Neural crest cell (in vitro differentiated cells): ENCODE measurements at regions not wholly inside any gene's neighbourhood (a gene's known extent, or its start where the extent isn't known, plus 50 kb on each side); places are given as distances from the start of the nearest gene placed in this dataset.
A peak's percentile ranks its signal among the peaks of the same experiment; 100 is the strongest.

ENCODE experiments used
- DNase-seq: peaks from one replicate; pipeline ENCODE4 v3.0.0; 2021; ENCODE audit warnings: low read depth, mixed read lengths, low spot score
- H3K27ac Mint-ChIP-seq: one replicate; pipeline ENCODE4 v1.8.0; 2021; ENCODE audit warnings: mild to moderate bottlenecking, mixed read lengths; ENCODE audit not compliant: unreplicated experiment
- H3K27me3 Mint-ChIP-seq: 2 replicates; pipeline ENCODE4 v1.8.0; 2021; ENCODE audit warnings: low read depth, mild to moderate bottlenecking, mixed read lengths
- H3K36me3 Mint-ChIP-seq: 2 replicates; pipeline ENCODE4 v1.8.0; 2021; ENCODE audit warnings: low read depth, mild to moderate bottlenecking, mixed read lengths
- H3K4me1 Mint-ChIP-seq: 2 replicates; pipeline ENCODE4 v1.8.0; 2021; ENCODE audit warnings: mixed read lengths
- H3K4me3 Mint-ChIP-seq: one replicate; pipeline ENCODE4 v1.8.0; 2021; ENCODE audit warnings: mild to moderate bottlenecking, mixed read lengths
- H3K9me3 Mint-ChIP-seq: 2 replicates; pipeline ENCODE4 v1.8.0; 2021; ENCODE audit warnings: mixed read lengths
- CTCF ChIP-seq: fragments of 200-600 bp; sonication (generic); conservative IDR thresholded peaks from 2 replicates; pipeline ENCODE4 v1.5.0; 2021; ENCODE audit warnings: antibody characterized with exemption, mild to moderate bottlenecking

- no peaks in the 10 kb centered on the region for H3K36me3 Mint-ChIP-seq
- DNase-seq, result no peak
- H3K27me3 Mint-ChIP-seq, result peaks cover 2% of the 10 kb centered on the region
These were observed 57.5 kb upstream of the TMCC3 start for GRCh38 chr12:94707892-94708291.

GRCh38 chr12:94707036-94707435, 56.7 kb upstream of the TMCC3 start:
- H3K9me3 Mint-ChIP-seq, result no peaks in the 10 kb centered on the region
- TF ChIP-seq CTCF, result no peak
- H3K36me3 Mint-ChIP-seq, result no peaks in the 10 kb centered on the region
- H3K4me3 Mint-ChIP-seq, result no peak overlapping the region
- H3K4me1 Mint-ChIP-seq, result no peaks in the 10 kb centered on the region
- peaks cover 2% of the 10 kb centered on the region for H3K27me3 Mint-ChIP-seq
- no peak for DNase-seq
- H3K27ac Mint-ChIP-seq, result no peak overlapping the region

More at GRCh38 chr12:94707892-94708291, 57.5 kb upstream of the TMCC3 start:
- Mint-ChIP-seq H3K9me3 (no peaks in the 10 kb centered on the region), H3K4me1 (peaks cover 3% of the 10 kb centered on the region), H3K4me3 (no peak overlapping the region), H3K27ac (no peak overlapping the region)
- no peak for TF ChIP-seq CTCF

- Mint-ChIP-seq H3K27ac (peak overlapping the region; percentile 21), H3K27me3 (peaks cover 2% of the 10 kb centered on the region)
- TF ChIP-seq CTCF, result no peak
These were observed 55.9 kb upstream of the TMCC3 start for GRCh38 chr12:94706250-94706661.

GRCh38 chr12:94705676-94706075, 55.3 kb upstream of the TMCC3 start:
- no peak overlapping the region for H3K4me3 Mint-ChIP-seq
- no peaks in the 10 kb centered on the region for H3K9me3 Mint-ChIP-seq
- no peak overlapping the region for H3K27ac Mint-ChIP-seq
- DNase-seq, result no peak
- no peak for TF ChIP-seq CTCF
- H3K4me1 Mint-ChIP-seq, result no peaks in the 10 kb centered on the region
- no peaks in the 10 kb centered on the region for H3K36me3 Mint-ChIP-seq
- peaks cover 2% of the 10 kb centered on the region for H3K27me3 Mint-ChIP-seq

More at GRCh38 chr12:94706250-94706661, 55.9 kb upstream of the TMCC3 start:
- Mint-ChIP-seq H3K4me3 (no peak overlapping the region), H3K4me1 (no peaks in the 10 kb centered on the region), H3K36me3 (no peaks in the 10 kb centered on the region), H3K9me3 (no peaks in the 10 kb centered on the region)
- no peak for DNase-seq

- H3K4me3 Mint-ChIP-seq, result no peak overlapping the region
- no peak overlapping the region for H3K27ac Mint-ChIP-seq
- H3K27me3 Mint-ChIP-seq, result peaks cover 2% of the 10 kb centered on the region
- H3K9me3 Mint-ChIP-seq, result no peaks in the 10 kb centered on the region
- no peak for TF ChIP-seq CTCF
- no peak for DNase-seq
- H3K4me1 Mint-ChIP-seq, result no peaks in the 10 kb centered on the region
- no peaks in the 10 kb centered on the region for H3K36me3 Mint-ChIP-seq
These were observed 54.3 kb upstream of the TMCC3 start for GRCh38 chr12:94704452-94705306.
